ENCODE measurements at regions not wholly inside any gene's neighbourhood (a gene's known extent, or its start where the extent isn't known, plus 50 kb on each side); places are given as distances from the start of the nearest gene placed in this dataset.
"Not testable (repeated sequence)": the region's sequence is repeated elsewhere in the genome, so short reads cannot be mapped to it uniquely, and the experiment has no call there.

DNA sequence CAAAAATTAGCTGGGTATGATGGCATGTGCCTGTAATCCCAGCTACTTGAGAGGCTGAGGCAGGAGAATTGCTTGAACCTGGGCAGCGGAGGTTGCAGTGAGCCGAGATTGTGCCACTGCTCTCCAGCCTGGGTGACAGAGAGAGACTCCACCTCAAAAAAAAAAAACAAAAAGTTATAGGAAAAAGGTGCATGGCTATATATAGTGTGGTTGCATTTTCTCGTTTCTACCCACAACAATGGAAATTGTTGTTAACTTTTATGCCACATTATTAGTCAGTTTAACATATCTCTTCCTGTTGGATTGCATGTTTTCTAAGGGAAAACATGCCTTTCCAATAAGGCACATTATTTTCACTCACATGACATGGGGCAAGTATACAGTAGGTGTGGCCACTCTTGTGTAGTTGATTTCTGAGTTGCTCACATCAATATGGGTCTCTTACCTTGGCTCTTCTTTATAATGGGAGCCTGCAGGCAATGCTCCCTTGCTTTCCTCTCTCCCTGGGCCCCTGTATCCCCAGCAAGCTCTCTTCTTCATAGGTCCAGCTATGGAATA, 610.0 kb downstream of the RNF144A start:
- no peaks in the 10 kb centered on the region for H3K27me3 ChIP-seq (ENCODE audit: low read depth)
- H3K4me3 ChIP-seq, result no peak overlapping the region
- no peaks in the 10 kb centered on the region for H3K9me3 ChIP-seq
- no peaks in the 10 kb centered on the region for H3K4me1 ChIP-seq
- H3K36me3 ChIP-seq (replicated peaks), result no peaks in the 10 kb centered on the region
- no peak for DNase-seq (ENCODE audit: low spot score in 2 of 2)
- in situ Hi-C loops (cut with MboI; ENCODE audit: low sequenced_read_pairs), result no loop called here

DNA sequence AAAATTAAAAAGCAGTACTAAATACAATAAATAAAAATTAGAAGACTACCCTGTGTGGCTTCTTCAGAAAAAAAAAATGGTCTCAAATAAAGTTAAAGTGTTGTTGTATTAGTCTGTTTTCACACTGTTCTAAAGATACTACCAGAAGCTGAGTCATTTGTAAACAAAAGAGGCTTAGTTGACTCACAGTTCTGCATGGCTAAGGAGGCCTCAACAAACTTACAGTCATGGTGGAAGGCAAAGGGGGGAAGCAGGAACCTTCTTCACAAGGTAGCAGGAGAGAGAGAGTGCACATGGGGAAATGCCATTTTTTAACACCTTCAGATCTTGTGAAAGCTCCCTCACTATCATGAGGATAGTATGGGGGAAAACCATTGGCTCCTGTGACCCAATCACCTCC, 612.8 kb downstream of the RNF144A start:
- in situ Hi-C loops (cut with MboI; ENCODE audit: low sequenced_read_pairs), result no loop called here
- Histone ChIP-seq H3K4me1 (no peaks in the 10 kb centered on the region), H3K27me3 (ENCODE audit: low read depth) (no peaks in the 10 kb centered on the region), H3K9me3 (no peaks in the 10 kb centered on the region), H3K4me3 (no peak overlapping the region), H3K36me3 (replicated peaks) (no peaks in the 10 kb centered on the region)
- no peak for DNase-seq (ENCODE audit: low spot score in 2 of 2)

DNA sequence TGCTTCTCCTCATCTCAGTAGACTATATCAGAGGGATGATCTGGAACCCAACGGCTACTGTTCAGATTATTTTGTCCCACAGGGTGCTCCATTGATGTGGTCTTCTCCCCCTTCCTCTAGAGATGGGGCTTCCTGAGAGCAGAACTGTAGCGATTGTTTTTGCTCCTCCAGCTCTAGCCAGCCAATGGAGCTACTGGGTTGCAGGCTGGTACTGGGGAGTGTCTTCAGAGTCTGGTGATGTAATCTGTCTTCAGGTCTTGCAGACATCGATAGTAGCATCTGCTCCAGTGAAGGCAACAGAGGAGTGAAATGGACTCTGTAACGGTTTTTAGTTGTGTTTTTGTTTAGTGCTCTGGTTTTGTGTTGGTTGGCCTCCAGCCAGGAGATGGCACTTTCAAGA, 621.9 kb downstream of the RNF144A start:
- Histone ChIP-seq H3K4me1 (no peaks in the 10 kb centered on the region), H3K36me3 (replicated peaks) (no peaks in the 10 kb centered on the region), H3K4me3 (no peak overlapping the region), H3K27me3 (ENCODE audit: low read depth) (no peaks in the 10 kb centered on the region), H3K9me3 (no peaks in the 10 kb centered on the region)
- no peak for DNase-seq (ENCODE audit: low spot score in 2 of 2)
- in situ Hi-C loops (cut with MboI; ENCODE audit: low sequenced_read_pairs), result no loop called here

DNA sequence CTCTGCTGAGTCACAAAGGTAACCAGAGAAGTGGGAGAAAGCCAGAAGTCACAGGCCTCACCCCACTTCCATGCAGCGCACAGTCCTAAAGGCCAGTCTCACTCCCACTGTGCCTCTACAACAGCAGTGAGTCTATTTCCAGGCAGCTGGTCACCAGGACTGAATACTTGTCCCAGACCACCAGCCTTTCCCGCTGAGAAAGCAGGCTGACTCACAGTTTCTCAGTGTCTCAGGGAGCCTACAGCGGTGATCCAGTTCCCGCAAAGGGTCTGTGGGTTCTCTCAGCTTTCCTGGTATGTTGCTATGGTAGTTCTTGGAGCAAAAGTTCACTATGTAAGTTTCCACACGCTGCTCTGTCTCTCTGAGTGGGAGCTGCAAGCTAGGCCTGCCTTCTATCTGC, 622.5 kb downstream of the RNF144A start:
- Histone ChIP-seq H3K27me3 (ENCODE audit: low read depth) (no peaks in the 10 kb centered on the region), H3K4me1 (no peaks in the 10 kb centered on the region), H3K36me3 (replicated peaks) (no peaks in the 10 kb centered on the region), H3K9me3 (no peaks in the 10 kb centered on the region), H3K4me3 (no peak overlapping the region)
- no peak for DNase-seq (ENCODE audit: low spot score in 2 of 2)
- in situ Hi-C loops (cut with MboI; ENCODE audit: low sequenced_read_pairs), result no loop called here

DNA sequence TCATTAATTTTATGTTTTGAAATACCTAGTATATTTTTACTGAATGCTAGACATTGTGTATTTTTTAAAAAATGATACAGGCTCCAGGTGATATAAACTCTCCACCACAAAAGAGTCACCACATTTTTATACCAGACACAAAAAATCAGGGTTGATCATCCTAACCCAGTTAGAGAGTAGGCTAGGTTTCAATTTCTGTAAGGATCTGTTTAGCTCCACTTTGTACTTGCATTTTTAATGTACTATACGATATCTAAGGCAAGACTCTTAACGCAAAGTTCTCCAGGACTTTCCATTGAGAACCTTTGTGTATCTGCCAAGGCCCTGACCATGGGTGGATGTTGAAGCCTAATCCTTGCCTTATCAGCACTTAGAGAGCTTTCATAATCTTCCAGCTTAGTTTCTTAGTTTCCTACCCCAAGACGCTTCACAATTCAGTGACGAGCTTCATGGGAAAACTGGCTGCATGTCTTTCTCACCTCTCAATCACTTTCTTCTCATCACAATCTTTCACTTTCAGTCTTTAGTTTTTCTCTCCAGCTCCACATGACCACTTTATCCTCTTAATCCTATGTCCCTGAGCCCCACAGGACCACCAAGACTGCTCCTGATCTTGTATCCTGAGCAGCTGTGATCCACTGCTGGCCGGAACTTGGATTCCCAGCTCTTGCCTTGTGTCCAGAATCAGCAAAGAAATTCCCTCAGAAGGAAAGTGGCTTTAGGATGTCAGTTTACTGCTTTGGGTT, 635.8 kb downstream of the RNF144A start:
- H3K36me3 ChIP-seq (replicated peaks), result no peaks in the 10 kb centered on the region
- no peaks in the 10 kb centered on the region for H3K27me3 ChIP-seq (ENCODE audit: low read depth)
- H3K4me3 ChIP-seq, result no peak overlapping the region
- H3K9me3 ChIP-seq, result no peaks in the 10 kb centered on the region
- no peak for DNase-seq (ENCODE audit: low spot score in 2 of 2)
- H3K4me1 ChIP-seq, result no peaks in the 10 kb centered on the region
- in situ Hi-C loops (cut with MboI; ENCODE audit: low sequenced_read_pairs), result no loop called here

DNA sequence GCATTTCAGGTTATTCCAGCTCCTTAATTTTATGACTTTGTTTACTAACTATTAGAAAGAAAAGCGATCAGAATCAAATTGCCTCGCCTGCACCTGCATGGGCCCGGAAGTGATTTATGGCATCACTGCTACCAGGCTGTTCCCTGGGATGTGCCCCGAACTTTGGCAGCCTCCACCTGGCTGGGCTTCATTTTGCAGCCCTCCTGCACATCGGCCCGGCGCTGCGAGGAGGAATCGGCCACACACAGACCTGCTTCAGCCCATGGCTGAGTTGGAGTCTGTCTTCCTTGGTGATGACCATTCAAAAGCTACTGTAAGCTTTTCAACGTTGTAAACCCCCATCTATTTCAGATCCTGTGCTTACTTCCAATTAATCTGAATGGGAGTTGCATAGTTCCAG, 638.0 kb downstream of the RNF144A start:
- in situ Hi-C loops (cut with MboI; ENCODE audit: low sequenced_read_pairs), result no loop called here
- no peaks in the 10 kb centered on the region for H3K36me3 ChIP-seq (replicated peaks)

DNA sequence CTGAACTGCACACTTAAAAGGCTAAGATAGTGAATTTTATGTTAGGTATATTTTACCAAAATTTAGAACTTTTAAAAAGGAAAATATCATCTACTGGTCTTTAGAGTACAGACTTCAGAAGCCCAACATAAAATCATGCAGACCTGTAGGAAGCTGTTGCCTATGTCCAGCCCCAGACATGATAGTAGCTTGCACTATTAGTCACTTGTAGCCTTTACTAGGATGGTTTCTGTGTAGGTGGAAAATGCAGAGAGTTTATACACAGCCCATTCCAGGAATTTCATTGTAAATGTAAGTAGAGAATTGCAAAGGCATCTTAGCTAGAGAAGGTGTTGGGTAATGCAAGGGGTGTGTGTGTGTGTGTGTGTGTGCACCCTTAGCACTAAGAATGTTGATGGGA, 640.2 kb downstream of the RNF144A start:
- in situ Hi-C loops (cut with MboI; ENCODE audit: low sequenced_read_pairs), result no loop called here
- no peaks in the 10 kb centered on the region for H3K27me3 ChIP-seq (ENCODE audit: low read depth)
- DNase-seq (ENCODE audit: low spot score in 2 of 2), result no peak
- H3K4me3 ChIP-seq, result no peak overlapping the region
- H3K4me1 ChIP-seq, result no peaks in the 10 kb centered on the region
- H3K36me3 ChIP-seq (replicated peaks), result no peaks in the 10 kb centered on the region
- no peaks in the 10 kb centered on the region for H3K9me3 ChIP-seq

More for the DNA sequence above, 638.0 kb downstream of the RNF144A start:
- H3K4me1 ChIP-seq, result no peaks in the 10 kb centered on the region
- H3K27me3 ChIP-seq (ENCODE audit: low read depth), result no peaks in the 10 kb centered on the region
- no peak for DNase-seq (ENCODE audit: low spot score in 2 of 2)
- H3K4me3 ChIP-seq, result no peak overlapping the region
- H3K9me3 ChIP-seq, result no peaks in the 10 kb centered on the region

DNA sequence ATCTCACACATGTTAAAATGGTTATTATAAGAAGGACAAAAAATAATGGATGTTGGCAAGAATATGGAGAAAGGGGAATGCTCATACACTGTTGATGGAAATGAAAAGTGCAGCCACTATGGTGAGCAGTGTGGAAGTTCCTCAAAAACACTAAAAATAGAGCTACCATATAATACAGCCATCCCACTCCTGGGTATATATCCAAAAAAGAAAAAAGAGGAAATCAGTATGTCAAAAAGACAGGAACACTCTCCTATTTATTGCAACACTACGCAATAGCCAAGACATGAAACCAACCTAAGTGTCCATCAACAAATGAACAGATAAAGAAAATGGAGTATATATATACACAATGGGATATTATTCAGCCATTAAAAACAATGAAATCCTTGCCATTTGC, 642.6 kb downstream of the RNF144A start:
- H3K4me1 ChIP-seq, result no peaks in the 10 kb centered on the region
- H3K27me3 ChIP-seq (ENCODE audit: low read depth), result no peaks in the 10 kb centered on the region
- DNase-seq (ENCODE audit: low spot score in 2 of 2), result no peak
- in situ Hi-C loops (cut with MboI; ENCODE audit: low sequenced_read_pairs), result no loop called here
- H3K36me3 ChIP-seq (replicated peaks), result no peaks in the 10 kb centered on the region
- no peak overlapping the region for H3K4me3 ChIP-seq
- no peaks in the 10 kb centered on the region for H3K9me3 ChIP-seq

DNA sequence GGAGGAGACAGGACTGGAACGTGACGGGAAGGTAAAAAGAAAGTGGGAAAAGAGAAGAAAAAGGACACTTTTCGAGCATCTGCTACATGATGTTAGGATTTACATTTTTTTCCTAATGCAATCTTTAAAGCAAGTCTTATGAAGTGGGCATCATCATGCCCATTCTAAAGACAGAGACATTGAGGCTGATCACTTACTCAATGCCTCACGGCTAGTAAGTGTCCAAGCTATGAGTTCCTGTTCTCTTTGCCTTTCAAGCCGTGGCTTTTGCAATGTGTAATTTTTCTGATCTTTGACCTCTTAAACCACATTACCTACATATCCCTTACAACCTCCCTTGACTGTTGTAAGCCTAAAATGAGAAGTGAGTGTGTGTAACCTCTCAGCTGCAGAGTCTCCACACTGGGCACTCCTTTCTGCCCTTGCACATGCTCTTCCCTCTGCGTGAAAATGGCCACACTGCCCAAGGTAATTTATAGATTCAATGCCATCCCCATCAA, 649.2 kb downstream of the RNF144A start:
- DNase-seq (ENCODE audit: low spot score in 2 of 2), result no peak
- Histone ChIP-seq H3K4me1 (no peaks in the 10 kb centered on the region), H3K9me3 (no peaks in the 10 kb centered on the region), H3K4me3 (no peak overlapping the region), H3K27me3 (ENCODE audit: low read depth) (no peaks in the 10 kb centered on the region), H3K36me3 (replicated peaks) (no peaks in the 10 kb centered on the region)
- in situ Hi-C loops (cut with MboI; ENCODE audit: low sequenced_read_pairs), result no loop called here

DNA sequence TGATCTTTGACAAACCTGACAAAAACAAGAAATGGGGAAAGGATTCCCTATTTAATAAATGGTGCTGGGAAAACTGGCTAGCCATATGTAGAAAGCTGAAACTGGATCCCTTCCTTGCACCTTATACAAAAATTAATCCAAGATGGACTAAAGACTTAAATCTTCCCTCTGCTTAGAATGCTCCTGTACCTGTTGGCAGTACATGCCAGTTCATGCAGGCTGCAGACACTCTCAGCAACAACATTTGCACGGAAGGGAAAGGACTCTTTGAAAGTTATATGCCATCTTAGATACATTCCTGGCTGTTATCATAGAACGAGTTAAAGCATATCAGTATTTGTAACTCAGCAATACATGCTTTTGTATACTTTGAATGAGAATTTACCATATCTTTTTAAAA, 649.9 kb downstream of the RNF144A start:
- DNase-seq (ENCODE audit: low spot score in 2 of 2); H3K36me3 ChIP-seq (replicated peaks); H3K27me3 ChIP-seq (ENCODE audit: low read depth); H3K4me3 ChIP-seq; H3K9me3 ChIP-seq; H3K4me1 ChIP-seq; in situ Hi-C loops (cut with MboI; ENCODE audit: low sequenced_read_pairs): not testable (repeated sequence)

DNA sequence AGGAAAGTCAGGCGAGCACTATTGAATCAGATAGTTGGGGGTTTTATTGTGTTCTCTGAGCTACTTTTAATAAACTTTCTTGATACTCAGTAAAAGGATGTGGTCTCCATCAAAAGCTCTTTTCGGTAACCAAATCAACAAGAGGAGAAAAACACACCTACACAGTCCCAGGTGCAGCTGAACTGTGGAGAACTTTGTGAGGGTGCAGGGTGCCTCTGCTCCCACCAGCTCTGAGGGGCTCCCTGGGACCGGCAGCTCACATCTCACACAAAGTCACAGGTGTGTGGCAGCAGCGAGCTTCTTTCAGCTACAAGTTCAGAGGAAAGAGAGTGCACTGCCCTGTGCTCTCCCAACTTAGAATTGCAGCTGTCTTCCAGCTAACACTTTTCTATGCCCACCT, 650.4 kb downstream of the RNF144A start:
- no peak for DNase-seq (ENCODE audit: low spot score in 2 of 2)
- Histone ChIP-seq H3K9me3 (no peaks in the 10 kb centered on the region), H3K36me3 (replicated peaks) (no peaks in the 10 kb centered on the region), H3K27me3 (ENCODE audit: low read depth) (no peaks in the 10 kb centered on the region), H3K4me1 (no peaks in the 10 kb centered on the region), H3K4me3 (no peak overlapping the region)
- in situ Hi-C loops (cut with MboI; ENCODE audit: low sequenced_read_pairs), result no loop called here

DNA sequence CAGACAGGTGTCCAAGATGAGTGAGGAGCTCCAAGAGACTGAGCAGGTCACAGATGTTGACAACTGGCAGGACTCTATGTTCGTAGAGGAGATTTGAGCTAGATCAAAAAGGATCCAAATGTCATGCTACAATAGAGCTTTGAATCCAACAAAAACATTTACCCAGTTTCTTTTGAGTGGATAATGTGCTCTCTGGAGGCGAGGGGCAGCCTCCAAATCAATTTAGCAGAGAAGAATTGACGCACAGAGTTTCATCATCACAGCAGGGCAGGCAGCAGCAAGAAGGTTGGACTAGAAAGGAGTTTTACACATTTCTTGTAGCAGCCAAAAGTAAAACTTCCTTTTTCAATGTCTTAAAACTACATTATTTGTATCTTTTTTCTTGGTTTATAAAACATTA, 653.0 kb downstream of the RNF144A start:
- no peaks in the 10 kb centered on the region for H3K4me1 ChIP-seq
- no peaks in the 10 kb centered on the region for H3K27me3 ChIP-seq (ENCODE audit: low read depth)
- no peak for DNase-seq (ENCODE audit: low spot score in 2 of 2)
- H3K9me3 ChIP-seq, result no peaks in the 10 kb centered on the region
- H3K36me3 ChIP-seq (replicated peaks), result no peaks in the 10 kb centered on the region
- in situ Hi-C loops (cut with MboI; ENCODE audit: low sequenced_read_pairs), result no loop called here
- no peak overlapping the region for H3K4me3 ChIP-seq

DNA sequence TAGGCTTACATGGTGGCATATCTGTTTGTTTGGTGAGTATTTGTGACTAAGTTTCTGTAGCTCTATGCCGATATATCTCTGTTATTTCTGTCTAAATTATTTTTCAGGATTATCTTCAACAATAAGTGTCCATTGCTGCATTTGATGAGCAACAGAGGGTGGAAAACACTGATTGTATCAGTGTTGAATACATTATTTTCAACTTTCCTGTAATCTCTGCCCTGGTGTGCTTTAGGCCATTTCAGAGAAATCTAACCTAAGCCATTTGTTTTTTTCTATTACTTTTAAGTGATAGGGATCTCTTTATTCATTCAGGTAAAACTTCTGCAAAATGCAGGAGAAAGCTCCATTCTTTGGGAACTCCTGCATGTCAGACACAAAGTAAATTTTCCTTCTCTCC, 654.5 kb downstream of the RNF144A start:
- H3K4me3 ChIP-seq, result no peak overlapping the region
- in situ Hi-C loops (cut with MboI; ENCODE audit: low sequenced_read_pairs), result no loop called here
- no peaks in the 10 kb centered on the region for H3K9me3 ChIP-seq
- H3K27me3 ChIP-seq (ENCODE audit: low read depth), result no peaks in the 10 kb centered on the region
- no peak for DNase-seq (ENCODE audit: low spot score in 2 of 2)
- no peaks in the 10 kb centered on the region for H3K36me3 ChIP-seq (replicated peaks)
- H3K4me1 ChIP-seq, result no peaks in the 10 kb centered on the region

DNA sequence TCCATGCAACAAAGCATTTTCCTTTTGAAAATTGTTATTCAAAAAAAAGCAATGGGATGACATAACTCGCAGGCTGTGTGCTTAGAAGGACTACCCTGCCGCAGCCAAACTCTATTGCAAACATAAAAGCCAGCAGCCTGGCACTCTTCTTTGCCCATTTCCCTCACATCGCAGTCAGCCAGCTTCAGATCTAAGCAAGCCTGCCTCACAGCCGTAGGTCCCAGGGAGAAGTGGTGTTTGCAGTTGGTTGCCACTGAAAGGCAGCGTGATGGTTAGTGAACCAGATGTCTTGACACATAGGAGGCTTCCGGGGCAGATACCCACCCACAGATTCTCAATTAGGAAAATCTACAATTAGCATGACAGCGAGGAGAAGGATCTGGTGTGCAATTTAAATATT, 655.2 kb downstream of the RNF144A start:
- H3K27me3 ChIP-seq (ENCODE audit: low read depth), result no peaks in the 10 kb centered on the region
- no peaks in the 10 kb centered on the region for H3K4me1 ChIP-seq
- in situ Hi-C loops (cut with MboI; ENCODE audit: low sequenced_read_pairs), result no loop called here
- no peaks in the 10 kb centered on the region for H3K9me3 ChIP-seq
- H3K4me3 ChIP-seq, result no peak overlapping the region
- H3K36me3 ChIP-seq (replicated peaks), result no peaks in the 10 kb centered on the region
- DNase-seq (ENCODE audit: low spot score in 2 of 2), result no peak

Data from HAP-1 (cell line).